NCI-H1694 (cell line): ENCODE measurements at regions not wholly inside any gene's neighbourhood (a gene's known extent, or its start where the extent isn't known, plus 50 kb on each side); places are given as distances from the start of the nearest gene placed in this dataset.

Experiments used
- DNase-seq: peaks from one replicate; lab custom pipeline; 2025; lab: John Stamatoyannopoulos, UW

DNA sequence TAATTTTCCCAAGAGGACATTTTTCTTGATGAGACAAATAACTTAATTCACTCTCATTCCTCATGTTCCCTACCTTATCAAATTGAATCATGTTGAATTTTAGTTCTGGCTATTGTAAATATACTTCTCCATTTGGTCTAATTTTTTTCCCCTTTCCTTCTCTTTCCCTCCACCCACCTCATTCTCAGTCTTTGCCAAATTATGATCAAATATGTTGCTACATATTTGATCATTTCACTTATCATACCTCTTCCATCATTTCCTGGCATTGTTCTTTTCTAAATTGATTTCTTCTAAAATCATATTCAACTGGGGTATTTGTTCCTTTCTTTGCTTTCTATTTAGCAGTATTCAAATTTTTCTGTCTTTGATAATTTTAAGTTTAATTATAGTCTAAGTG lies 52.3 kb downstream of the HDGFL1 start:
- DNase-seq: no peak

DNA sequence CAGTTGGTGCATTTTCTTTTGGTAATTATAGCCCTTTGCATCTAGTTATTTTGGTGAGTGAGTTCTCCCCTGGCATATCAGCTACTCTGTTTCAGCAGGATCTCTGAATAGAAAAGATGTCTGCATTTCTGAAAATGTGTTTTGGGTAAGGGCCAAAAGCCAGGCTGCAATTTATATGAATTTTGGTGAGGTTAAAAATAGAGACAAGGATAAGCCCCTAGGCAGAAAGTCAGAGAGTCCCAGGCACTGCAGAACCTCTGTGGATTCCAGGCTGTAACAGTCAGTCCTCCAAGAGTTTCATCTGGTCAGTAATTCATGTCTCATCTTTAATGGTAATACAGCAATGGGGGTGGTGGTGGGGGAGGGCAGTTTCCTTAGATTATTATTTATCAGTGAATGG lies 53.0 kb downstream of the HDGFL1 start:
- no peak for DNase-seq

DNA sequence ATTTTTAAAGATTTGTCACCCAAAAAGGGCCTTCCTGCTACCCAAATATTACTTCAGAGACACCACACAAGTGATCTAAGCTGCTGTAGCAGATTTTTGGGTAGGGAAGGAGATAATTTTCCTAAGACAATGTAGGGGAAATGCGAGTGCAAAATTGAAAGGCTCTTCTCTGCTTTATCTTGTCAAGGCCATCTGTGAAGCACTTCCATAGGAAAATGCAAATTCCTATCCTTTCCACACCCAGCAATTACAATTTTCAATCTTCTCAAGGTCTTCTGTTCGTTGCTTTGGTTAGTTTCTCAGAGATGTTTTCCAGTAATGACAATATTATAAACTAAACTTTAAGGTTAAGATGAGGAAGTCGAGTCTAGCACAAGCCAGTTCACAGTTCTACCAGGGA lies 53.4 kb downstream of the HDGFL1 start:
- no peak for DNase-seq

DNA sequence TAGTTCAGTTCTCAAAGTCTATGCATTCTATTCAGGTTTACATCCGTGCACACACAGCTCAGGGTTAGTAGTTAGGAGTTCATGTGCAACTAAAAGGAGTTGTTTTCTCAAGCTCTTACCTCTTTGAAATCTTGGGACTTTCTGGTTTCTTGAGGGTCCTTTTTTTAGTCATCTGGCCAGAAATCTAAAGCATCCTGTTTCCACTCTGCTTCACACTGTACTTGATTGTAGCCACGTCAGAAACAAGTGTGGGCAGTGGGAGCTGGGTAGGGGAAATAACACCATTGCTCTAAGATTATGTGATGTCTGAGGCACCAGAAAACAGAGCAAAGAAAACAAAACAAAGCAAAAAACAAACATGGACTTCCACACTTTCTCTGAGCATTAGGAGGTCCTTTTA lies 58.3 kb downstream of the HDGFL1 start:
- no peak for DNase-seq

DNA sequence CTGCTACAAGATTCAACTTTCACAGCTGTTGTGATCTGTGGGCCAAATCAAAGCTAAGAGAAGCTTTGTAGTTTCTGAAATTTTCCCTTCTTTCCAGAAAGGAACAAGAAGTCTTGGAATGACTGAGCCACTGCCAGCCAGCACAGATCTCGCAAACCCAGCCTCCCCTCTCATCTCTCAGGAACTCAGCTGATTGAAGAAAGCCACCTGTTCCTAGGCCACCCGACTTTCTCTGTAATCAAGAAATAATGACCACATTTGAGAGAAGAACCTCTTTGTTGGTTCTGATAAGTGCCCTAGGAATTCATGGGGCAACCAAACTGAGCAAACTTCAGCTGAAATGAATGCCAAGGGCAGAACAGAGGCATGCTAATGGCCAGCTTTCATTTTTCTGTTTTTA lies 61.7 kb downstream of the HDGFL1 start:
- DNase-seq: no peak

DNA sequence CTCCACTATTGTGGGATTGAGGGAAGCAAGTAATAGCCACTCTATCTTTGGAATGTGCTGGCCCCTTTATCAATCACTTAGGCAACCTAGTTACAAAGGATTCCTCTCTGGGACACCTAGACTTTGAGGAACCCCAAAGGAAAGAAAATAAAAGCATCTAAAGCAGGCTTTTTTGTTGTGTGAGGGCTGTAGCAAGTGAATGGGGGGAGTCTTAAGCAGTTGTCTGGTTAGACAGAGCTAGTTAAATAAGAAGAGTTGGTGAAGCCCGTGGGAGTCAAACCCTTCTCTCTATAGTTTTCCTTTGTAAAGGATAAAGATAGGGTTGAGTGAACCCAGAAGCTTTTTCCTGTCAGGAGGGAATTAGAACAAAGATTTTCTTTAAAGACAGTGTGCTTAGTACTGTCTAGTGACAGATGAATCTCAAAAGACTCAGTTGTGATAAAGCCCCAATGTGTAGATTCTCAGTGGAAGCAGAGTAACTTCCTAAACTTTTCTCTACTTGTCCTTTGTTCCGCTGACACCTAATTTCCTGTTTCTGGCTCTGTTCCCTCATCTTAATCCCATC lies 63.3 kb downstream of the HDGFL1 start:
- DNase-seq: no peak

DNA sequence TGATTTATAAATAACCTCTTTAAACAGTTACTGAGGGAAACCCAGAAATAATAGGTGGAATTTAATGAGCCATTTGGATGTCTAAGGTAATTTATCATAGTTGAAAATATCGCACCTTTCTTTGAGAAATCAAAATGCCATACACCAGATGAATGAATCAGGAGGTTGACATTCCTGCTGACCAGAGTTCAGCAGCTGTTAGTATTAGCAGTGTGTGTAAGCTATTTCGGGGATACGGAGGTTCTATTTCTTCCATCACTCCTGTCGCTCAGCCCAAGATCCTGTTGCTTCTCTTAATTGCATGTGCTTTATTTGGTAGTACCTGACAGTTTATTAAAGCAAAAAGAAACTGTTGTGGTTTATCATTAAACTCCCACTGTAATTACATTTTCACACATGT lies 67.1 kb downstream of the HDGFL1 start:
- DNase-seq: no peak

DNA sequence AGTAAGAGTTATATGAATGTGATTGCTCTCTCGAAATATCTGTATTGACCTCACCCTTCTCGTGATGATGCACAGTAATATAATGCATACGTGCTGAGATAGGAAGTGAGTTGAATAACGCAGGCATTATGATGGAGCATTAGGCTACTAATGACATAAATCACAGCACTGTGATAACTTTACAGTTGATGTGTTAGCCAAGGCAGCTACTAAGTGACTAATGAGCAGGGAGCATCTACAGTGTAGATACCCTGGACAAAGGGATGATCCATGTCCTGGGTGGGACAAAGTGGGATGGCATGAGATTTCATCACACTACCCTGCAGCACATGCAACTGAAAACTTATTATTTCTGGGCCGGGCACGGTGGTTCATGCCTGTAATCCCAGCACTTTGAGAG lies 68.4 kb downstream of the HDGFL1 start:
- DNase-seq: no peak

DNA sequence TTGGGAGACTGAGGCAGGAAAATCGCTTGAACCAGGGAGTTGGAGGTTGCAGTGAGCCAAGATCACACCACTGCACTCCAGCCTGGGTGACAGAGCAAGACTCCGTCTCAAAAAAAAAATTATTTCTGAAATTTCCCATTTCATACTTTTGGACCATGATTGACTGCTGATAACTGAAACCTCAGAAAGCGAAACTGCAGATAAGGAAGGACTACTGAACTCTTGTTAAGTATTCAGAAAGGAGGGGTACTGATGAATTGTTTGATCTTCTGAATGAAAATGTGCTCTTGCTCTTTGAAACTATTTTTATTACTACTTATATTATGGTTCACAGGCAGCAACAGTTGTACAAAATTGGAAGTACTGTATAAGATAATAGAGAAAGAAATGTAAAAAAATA lies 69.0 kb downstream of the HDGFL1 start:
- DNase-seq: no peak

DNA sequence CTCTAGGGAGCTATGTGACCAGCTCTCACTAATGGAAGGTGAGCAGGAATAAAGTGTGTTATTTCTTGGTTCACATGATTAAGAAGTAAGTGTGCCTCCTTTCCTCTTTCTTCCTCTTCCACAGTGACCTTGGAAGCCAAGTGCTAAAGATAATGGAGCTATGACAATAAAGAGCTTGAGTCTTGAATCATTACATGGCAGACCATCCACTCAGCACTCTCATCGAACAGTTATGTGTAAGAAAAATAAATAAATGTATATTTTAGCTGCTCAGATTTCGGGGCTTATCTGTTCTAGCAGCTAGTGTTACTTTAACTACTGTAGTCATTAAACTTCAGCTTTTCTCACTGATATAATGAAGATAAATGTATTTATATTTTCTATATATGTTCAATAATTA lies 72.9 kb downstream of the HDGFL1 start:
- DNase-seq: no peak

DNA sequence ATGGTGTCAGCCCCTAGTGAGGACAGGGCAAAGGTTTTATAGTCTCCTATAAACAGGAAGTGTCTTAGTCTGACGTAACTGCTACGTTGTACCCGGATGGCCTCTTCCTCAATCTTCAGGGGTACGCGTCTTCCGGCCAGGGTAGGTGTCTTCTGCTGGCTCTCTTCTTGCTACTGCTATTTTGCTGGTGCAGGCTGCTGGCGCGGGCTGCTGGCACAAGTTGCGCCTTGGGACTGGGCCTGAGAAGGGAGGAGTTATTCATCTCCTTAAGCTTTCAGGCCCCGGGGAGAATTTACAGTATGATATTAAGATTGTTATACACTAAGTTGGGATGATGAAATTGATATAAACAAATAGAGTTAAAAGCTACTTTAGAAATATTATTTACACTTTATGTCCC lies 74.4 kb downstream of the HDGFL1 start:
- no peak for DNase-seq

DNA sequence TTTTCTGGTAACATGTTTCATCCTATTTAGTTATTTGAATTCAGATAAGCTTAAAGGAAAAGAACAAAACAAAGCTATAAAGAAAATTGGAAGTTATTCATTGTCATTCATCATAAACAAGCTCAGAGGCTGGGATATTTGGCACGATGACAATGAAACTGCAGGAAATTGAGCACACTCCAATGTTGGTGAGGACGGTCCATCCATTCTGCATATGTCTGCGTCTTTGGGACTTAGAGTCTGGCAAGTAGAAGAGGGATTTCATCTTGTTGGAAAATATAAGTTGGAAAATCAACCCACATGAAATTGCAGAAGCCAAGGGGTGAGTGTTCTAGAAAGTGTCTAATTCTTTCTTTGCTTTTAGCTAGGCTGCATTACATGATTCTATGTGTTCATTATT lies 78.4 kb downstream of the HDGFL1 start:
- no peak for DNase-seq

DNA sequence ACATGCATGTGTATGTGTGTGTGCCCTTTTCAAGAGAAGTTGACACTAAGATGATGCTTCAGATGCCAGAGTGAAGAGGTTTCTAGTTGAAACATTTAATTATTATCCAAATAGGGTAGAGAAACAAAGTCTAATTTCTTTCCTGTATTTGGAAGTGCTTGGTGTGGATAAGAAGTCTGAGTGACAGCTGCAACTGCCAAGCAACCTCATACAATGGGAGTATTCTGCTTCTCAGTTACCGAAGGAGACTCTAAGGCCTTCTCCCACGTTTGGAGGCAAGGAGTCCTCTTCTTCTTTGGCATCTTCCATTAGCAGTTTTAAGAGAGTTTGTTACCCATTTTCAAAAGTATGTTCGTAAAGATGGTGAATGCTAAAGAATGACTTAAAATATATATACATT lies 82.4 kb downstream of the HDGFL1 start:
- DNase-seq: no peak

DNA sequence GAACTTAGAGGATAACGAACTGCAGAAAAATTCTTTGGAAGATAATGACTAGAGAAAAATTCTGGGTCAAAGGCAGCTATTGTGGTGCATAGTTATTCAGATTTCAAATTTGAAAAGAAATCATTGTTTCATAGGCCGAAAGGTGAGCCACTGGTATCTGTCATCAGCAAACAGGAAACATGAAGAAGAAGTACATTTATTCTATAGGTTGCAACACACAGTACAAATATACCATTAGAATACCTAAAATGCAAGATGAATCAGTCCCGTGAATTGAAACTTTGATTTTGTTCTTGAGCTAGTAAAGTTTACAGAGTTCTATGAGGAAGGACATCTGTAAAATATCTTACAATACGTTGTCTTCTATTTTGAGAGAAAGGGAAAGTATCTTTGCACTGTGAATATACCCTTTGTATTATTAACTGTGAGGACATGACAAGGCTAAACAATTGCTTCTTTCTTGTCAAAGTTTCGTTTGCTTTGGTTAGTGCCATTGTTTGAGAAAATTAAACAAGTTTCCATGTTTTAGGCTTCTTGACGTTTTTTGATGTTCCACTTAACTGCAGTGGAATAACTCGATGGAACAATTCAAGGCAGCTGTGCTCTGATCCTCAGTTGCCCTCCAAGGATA lies 84.7 kb downstream of the HDGFL1 start:
- DNase-seq: no peak

DNA sequence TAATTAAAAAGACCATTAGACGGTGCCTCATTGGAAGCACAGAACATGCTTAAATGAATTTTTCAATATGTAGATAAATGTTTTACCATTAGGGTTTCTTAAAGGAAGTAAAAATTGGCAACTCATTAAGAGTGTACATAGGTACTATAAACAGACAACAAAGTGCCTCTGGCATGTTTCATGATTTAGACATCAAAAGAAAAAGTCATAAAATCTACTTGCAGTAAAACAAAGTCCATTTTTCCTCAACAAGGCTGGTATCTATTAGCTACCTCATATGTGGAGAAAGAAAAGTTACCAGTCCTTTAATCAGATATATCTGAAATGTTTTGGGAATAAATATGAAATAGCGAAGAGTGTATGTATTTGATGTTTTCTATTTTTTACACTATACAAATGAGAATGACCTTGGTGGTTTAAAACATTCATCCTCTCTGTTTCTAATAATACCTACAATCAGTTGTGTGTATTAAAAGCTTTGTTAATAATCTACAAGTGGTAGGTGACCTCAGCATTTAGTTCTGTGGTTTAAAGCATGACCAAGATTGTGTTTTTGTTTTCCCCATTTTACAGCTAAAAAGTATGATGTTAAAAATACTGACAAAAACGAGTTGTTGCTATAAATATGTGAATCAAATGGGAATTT lies 87.5 kb downstream of the HDGFL1 start:
- DNase-seq: no peak

DNA sequence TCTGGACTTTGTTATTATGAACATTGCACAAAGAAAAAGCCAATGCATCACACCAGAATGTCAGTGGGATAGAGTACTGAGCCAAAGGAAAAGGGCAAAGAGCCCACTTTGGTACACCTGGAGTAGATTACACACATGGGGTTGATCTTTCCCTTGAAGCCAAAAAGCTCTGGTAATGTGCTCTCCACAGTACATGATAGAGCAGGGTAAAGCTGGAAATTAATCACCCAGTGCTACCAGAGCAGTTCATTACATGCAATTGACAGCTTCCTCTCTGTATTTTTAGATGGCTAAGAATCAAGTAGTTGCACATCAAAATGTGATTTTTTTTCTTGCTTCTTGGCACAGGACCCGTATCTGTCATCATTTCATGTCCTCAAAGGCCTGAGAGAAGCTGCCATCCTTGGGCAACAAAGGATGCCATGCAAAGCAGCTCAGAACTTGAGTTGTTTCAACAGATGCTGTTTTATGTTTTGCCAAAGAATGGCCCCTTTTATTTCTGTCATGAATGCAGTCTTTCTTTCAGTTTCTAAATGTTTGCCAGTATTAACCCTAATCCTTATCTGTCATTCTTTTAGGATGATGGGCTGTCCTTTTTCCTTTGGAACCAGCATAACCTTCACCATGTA lies 88.1 kb downstream of the HDGFL1 start:
- DNase-seq: no peak

DNA sequence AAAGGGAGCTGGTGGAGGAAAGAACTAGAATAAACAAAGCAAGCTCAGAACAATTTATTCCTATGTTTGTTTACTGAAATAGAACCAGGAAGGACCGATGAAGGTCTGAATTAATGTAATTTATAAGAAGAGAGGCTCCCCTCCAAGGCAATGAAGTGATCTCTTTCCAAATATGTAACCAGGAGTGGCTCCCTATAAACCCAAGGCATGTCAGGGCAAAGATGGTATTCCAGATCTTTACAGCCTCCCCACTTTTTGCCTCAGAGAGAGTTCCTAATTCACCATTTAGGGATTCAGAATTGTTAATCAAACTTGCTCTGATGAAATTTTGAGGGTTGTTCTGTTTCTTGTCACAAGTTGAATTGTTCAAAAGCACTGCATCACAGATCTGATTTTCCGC lies 88.8 kb downstream of the HDGFL1 start:
- DNase-seq: no peak

DNA sequence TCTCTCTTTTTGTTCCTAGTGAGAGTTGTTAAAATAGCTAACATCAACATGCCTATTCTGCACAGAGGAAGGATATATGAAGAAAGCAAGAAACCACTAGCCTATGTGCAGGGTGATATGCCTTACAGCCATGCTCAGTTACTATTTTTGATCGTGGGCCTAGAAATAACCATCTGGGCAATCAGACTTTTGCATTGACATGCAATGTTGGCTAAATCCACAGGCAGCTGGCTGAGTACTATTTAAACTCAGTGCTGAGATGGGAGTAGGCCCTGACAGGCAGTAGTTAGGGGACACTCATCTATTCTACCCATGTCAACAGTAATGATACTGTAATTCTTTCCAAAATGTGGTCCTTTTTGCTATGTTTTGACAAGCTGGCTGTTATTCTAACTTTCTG lies 89.6 kb downstream of the HDGFL1 start:
- DNase-seq: no peak

DNA sequence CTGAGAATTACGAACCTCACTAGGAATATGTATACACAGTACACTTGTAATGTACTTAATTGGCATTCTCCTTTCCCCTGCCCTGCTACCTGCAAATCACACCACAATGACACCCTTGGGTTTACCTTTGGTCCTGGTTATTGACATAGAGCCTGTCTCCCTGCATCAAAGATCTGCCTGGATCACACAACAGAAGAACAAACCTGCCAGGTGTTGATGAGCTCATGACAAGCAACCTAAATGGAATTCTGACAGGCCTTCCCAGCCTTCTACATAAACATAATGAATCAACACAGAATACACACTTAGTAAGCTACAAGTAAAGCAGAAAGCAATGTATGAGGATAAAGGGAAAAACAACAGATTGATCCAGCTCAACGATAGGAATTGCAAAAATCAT lies 95.6 kb downstream of the HDGFL1 start:
- DNase-seq: no peak

DNA sequence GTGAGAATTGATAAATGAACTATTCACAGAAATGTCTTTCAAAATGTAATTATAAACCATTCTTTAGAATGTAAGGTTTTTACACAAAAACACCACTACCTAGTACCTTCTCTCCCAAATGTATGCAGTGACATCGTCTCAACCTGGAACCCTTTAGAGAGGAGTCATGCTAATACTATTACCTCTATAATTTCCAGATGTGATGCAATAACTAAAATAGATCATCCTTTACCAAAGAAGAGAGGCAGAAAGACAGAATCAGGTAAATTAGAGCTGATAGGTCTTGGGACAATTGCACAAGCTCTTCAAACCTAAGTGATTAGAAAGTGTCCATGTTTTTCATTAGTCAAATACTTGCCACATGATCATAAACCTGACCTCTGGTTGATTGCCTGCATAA lies 96.7 kb downstream of the HDGFL1 start:
- DNase-seq: no peak

DNA sequence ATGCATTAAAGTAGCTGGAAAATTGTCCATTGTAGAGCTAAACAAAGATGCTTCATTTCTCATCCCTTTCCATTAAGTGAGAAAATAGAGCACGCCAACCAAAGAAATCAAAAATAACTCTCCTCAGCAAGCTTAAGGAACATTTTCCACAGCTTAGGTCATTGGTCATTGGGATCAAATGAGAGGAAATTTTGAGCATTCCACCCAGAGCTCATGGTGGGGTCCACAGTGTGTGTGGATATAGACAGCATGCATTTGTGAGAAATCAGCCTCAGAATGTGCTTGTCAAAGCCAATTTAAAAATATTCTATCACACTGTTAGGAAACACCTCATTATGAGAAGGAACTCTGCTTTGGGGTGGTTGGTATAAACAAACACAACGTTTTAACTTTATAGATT lies 97.2 kb downstream of the HDGFL1 start:
- no peak for DNase-seq

DNA sequence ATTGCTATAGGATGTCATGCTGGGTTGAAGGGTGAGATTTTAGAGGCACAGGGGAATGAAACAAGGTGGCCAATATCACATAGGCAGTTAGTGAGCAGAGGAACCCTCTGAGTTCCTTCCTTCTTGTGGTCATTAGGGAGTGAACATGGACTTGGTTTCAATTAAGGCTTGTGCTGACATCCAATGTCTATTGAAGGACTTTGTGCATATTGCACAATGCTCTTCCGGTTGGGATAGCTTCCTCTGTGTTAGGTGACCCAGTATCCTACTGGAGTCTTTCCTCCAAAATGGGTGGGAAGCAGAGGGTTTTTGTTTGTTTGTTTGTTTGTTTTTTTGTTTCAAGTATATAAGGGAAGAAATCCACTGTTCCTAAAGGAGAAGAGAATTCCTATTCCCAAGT lies 98.5 kb downstream of the HDGFL1 start:
- DNase-seq: no peak

DNA sequence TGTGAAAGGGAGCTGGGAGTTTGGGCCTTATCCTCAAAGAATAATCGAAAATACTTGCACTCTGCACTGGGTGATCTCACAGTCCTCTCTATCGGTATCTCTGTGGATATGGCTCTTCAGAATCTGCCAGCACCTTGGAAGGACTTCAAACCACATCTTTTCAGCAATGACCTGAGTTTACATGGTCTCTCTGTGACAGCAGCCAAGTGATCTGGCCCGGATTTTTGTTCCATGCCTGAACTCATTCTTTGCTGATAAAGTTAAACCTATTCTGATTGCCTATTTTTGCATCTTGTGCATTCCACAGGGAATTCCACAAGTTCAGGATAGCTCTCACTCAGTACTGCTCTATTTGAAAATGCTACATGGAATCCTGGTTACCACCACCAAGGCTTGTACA lies 98.9 kb downstream of the HDGFL1 start:
- no peak for DNase-seq

DNA sequence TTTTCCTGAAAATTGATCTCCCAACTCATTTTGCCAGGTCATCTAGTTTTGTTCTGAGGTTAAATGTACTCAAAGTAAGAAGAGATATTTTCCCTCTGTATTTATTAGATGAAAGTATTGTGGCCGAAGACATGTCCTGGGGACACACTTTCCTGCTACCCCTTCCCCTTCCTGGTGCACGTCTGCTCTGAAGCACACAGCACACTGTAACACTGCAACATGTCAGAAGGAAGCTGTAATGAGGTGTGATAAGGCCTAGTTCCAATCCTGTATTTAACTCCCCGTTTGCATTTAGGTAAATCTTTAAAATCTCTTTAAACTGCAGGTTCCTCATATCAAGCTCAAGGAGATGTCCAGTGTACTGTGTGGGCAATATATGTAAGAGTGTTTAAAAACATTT lies 99.4 kb downstream of the HDGFL1 start:
- no peak for DNase-seq
